ENCODE measurements at regions not wholly inside any gene's neighbourhood (a gene's known extent, or its start where the extent isn't known, plus 50 kb on each side); places are given as distances from the start of the nearest gene placed in this dataset.

- DNase-seq (ENCODE audit: low read depth, low spot score) (no peak), FAIRE-seq (no peak), ATAC-seq (no peak)
- H2AFZ ChIP-seq (ENCODE audit: control insufficient read depth, low read depth, low read length), result no peak overlapping the region
- in situ Hi-C loops (cut with MboI) (no loop called here), intact Hi-C loops (cut with micrococcal nuclease; ENCODE audit: unreplicated experiment) (no loop called here)
- no peaks in the 10 kb centered on the region for H4K20me1 ChIP-seq (ENCODE audit: control insufficient read depth, insufficient read depth)
- H3K27me3 ChIP-seq (replicated peaks in 1 of 2; ENCODE audit: control insufficient read depth in 2 of 2, insufficient read depth in 2 of 2, low read length in 1 of 2), result no peaks in the 10 kb centered on the region
- SMC1A ChIA-PET (ENCODE audit: uncharacterized antibody, unreplicated experiment), result no interaction called here
- CTCF ChIA-PET, result no interaction called here
- RAD21 ChIA-PET (ENCODE audit: unreplicated experiment), result no interaction called here
- BruUV-seq (replicated peaks), result no TSS peak
- no peak for TF ChIP-seq CHD1 (IDR thresholded peaks at IDR 0.05; ENCODE audit: low read depth, low read length)
- TF ChIP-seq ZBTB33 (IDR thresholded peaks at IDR 0.05), result no peak
- TF ChIP-seq SREBF1 (IDR thresholded peaks at IDR 0.05; ENCODE audit: low read length), result no peak
- TF ChIP-seq SMARCA5 (IDR thresholded peaks at IDR 0.05), result no peak
- TF ChIP-seq BCLAF1 (IDR thresholded peaks at IDR 0.05), result no peak
- no peak for TF ChIP-seq CREM (IDR thresholded peaks at IDR 0.05; ENCODE audit: low read depth)
- TF ChIP-seq PAX8 (IDR thresholded peaks at IDR 0.05), result no peak
- TF ChIP-seq HDAC2 (IDR thresholded peaks at IDR 0.05), result no peak
- no peak for TF ChIP-seq MEF2B (IDR thresholded peaks at IDR 0.05; ENCODE audit: partially characterized antibody, poor library complexity, severe bottlenecking)
- no peak for TF ChIP-seq NRF1 (conservative IDR thresholded peaks at IDR 0.05; ENCODE audit: low read depth, low read length)
- TF ChIP-seq ZZZ3 (IDR thresholded peaks at IDR 0.05; ENCODE audit: control insufficient read depth, insufficient read length, low read depth), result no peak
- TF ChIP-seq SP1 (IDR thresholded peaks at IDR 0.05; ENCODE audit: low read depth, low read length), result no peak
- no peak for TF ChIP-seq CBFB (IDR thresholded peaks at IDR 0.05; ENCODE audit: low read depth)
- TF ChIP-seq ETV6 (conservative IDR thresholded peaks at IDR 0.05 in 1 of 2, IDR thresholded peaks at IDR 0.05 in 1 of 2; ENCODE audit: borderline replicate concordance in 1 of 2, low read depth in 1 of 2), result no peak
- no peak for TF ChIP-seq CHD2 (IDR thresholded peaks at IDR 0.05; ENCODE audit: borderline replicate concordance, low read depth, low read length)
- POLR2A ChIA-PET, result no interaction called here
- H3K27ac ChIP-seq (ENCODE audit: control insufficient read depth, insufficient read depth), result no peak overlapping the region
- no peaks in the 10 kb centered on the region for H3K9me3 ChIP-seq (replicated peaks; ENCODE audit: control insufficient read depth, insufficient read depth, low read length)
- H3K36me3 ChIP-seq (ENCODE audit: control insufficient read depth in 2 of 2, insufficient read depth in 2 of 2, low read length in 1 of 2), result no peaks in the 10 kb centered on the region
- H3K4me3 ChIP-seq, result no peak overlapping the region
- no peak overlapping the region for H3K9ac ChIP-seq (ENCODE audit: control insufficient read depth, insufficient read depth, low read length)
- H3K4me1 ChIP-seq (ENCODE audit: control insufficient read depth, insufficient read depth, low read length), result no peaks in the 10 kb centered on the region
- no peak overlapping the region for H3K4me2 ChIP-seq (ENCODE audit: control insufficient read depth, insufficient read depth)
- H3K79me2 ChIP-seq (ENCODE audit: control insufficient read depth, insufficient read depth, low read length), result no peaks in the 10 kb centered on the region
Measured at GRCh38 chr2:195289081-195289480, 367.9 kb upstream of the SLC39A10 start.

Measured in GM12878 (cell line).